Keratinocyte (primary cell): ENCODE measurements at regions not wholly inside any gene's neighbourhood (a gene's known extent, or its start where the extent isn't known, plus 50 kb on each side); places are given as distances from the start of the nearest gene placed in this dataset.
"Not testable (repeated sequence)": the region's sequence is repeated elsewhere in the genome, so short reads cannot be mapped to it uniquely, and the experiment has no call there.

Source experiments
- DNase-seq: peaks from one replicate; pipeline ENCODE4 v3.0.0-alpha.2; 2011; ENCODE audit warnings: low read depth, missing footprints, low spot score
- FAIRE-seq: peaks from 2 replicates; lab custom pipeline; 2011; peaks lifted over from hg19 to GRCh38; lab: Jason Lieb, UNC
- H2AFZ ChIP-seq: 2 replicates; pipeline ENCODE4 v1.6.0; 2012; ENCODE audit warnings: low read length, control low read depth, inconsistent platforms; ENCODE audit not compliant: control insufficient read depth
- H3K27ac ChIP-seq: 2 replicates; pipeline ENCODE4 v1.5.1; 2011; ENCODE audit warnings: low read length; ENCODE audit not compliant: control insufficient read depth, insufficient read depth
- H3K27me3 ChIP-seq: 3 replicates; pipeline ENCODE4 v1.6.0; 2011; ENCODE audit warnings: low read length; ENCODE audit not compliant: control insufficient read depth, insufficient read depth; ENCODE audit errors: extremely low read depth
- H3K36me3 ChIP-seq, 2 experiments: 2 replicates in 1 of 2; 3 replicates in 1 of 2; pipeline ENCODE4 v1.5.1; 2011; ENCODE audit warnings: low read length in 2 of 2, mild to moderate bottlenecking in 1 of 2; ENCODE audit not compliant: control insufficient read depth in 2 of 2, insufficient read depth in 2 of 2; ENCODE audit errors: extremely low read depth in 1 of 2
- H3K4me1 ChIP-seq: 3 replicates; pipeline ENCODE4 v1.5.1; 2011; ENCODE audit warnings: low read length; ENCODE audit not compliant: control insufficient read depth, insufficient read depth; ENCODE audit errors: extremely low read depth
- H3K4me2 ChIP-seq: 3 replicates; pipeline ENCODE4 v1.6.0; 2011; ENCODE audit warnings: low read depth, low read length; ENCODE audit not compliant: control insufficient read depth, insufficient read depth; ENCODE audit errors: extremely low read depth
- H3K4me3 ChIP-seq, 3 experiments: fragments of 200-600 bp in 1 of 3; sonication (generic) in 1 of 3; 2 replicates in 2 of 3; 3 replicates in 1 of 3; pipeline ENCODE4 v1.5.1; 2011 to 2016; ENCODE audit warnings: low read length in 3 of 3, mild to moderate bottlenecking in 3 of 3, control low read depth in 2 of 3, inconsistent platforms in 1 of 3, low read depth in 1 of 3, mixed read lengths in 1 of 3, mixed run types in 1 of 3, moderate library complexity in 1 of 3; ENCODE audit not compliant: control insufficient read depth in 2 of 3, insufficient read depth in 2 of 3; ENCODE audit errors: extremely low read depth in 1 of 3
- H3K79me2 ChIP-seq: 2 replicates; pipeline ENCODE4 v1.6.0; 2012; ENCODE audit warnings: low read length; ENCODE audit not compliant: control insufficient read depth, insufficient read depth
- H3K9ac ChIP-seq: 3 replicates; pipeline ENCODE4 v1.6.0; 2011; ENCODE audit warnings: low read length; ENCODE audit not compliant: control insufficient read depth, insufficient read depth; ENCODE audit errors: extremely low read depth
- H3K9me1 ChIP-seq: 3 replicates; pipeline ENCODE4 v1.6.0; 2011; ENCODE audit warnings: low read length; ENCODE audit not compliant: control insufficient read depth, insufficient read depth; ENCODE audit errors: extremely low read depth
- H3K9me3 ChIP-seq: 2 replicates; pipeline ENCODE4 v1.5.1; 2012; ENCODE audit warnings: low read depth, low read length; ENCODE audit not compliant: control insufficient read depth
- H4K20me1 ChIP-seq: 3 replicates; pipeline ENCODE4 v1.6.0; 2011; ENCODE audit warnings: low read length; ENCODE audit not compliant: control insufficient read depth, insufficient read depth; ENCODE audit errors: extremely low read depth
- CTCF ChIP-seq, 3 experiments: IDR thresholded peaks in 1 of 3; conservative IDR thresholded peaks in 1 of 3; optimal IDR thresholded peaks in 1 of 3; 2 replicates in 2 of 3; 3 replicates in 1 of 3; pipeline versions ENCODE3 to v1.5.1; 2011; ENCODE audit warnings: low read length in 3 of 3, mild to moderate bottlenecking in 3 of 3, moderate library complexity in 2 of 3, control low read depth in 1 of 3, inconsistent platforms in 1 of 3; ENCODE audit not compliant: insufficient read depth in 2 of 3; ENCODE audit errors: extremely low read depth in 1 of 3
- EZH2 ChIP-seq: IDR thresholded peaks from one replicate; pipeline ENCODE4 v1.6.1; 2012; ENCODE audit warnings: inconsistent platforms, mild to moderate bottlenecking, low read length, moderate library complexity
- dilution Hi-C: fragments of 300-500 bp; cut with MboI; formaldehyde crosslinking; loops from one replicate; pipeline ENCODE4 v1.7.0; 2020; ENCODE audit warnings: low sequenced_read_pairs; ENCODE audit not compliant: extremely low pct_ligation_motif_present

- Histone ChIP-seq H3K9me3 (no peaks in the 10 kb centered on the region), H3K27me3 (no peaks in the 10 kb centered on the region), H3K9me1 (no peaks in the 10 kb centered on the region), H2AFZ (no peak overlapping the region), H3K4me3 (no peak overlapping the region), H4K20me1 (no peaks in the 10 kb centered on the region), H3K36me3 (no peaks in the 10 kb centered on the region), H3K4me2 (no peak overlapping the region), H3K27ac (no peak overlapping the region), H3K4me1 (no peaks in the 10 kb centered on the region), H3K9ac (no peak overlapping the region), H3K79me2 (no peaks in the 10 kb centered on the region)
- no peak for FAIRE-seq
- dilution Hi-C loops, result no loop called here
- TF ChIP-seq CTCF (optimal IDR thresholded peaks at IDR 0.05 in 1 of 3, IDR thresholded peaks at IDR 0.05 in 1 of 3, conservative IDR thresholded peaks at IDR 0.05 in 1 of 3; ENCODE audit: extremely low read depth in 1 of 3, insufficient read depth in 2 of 3, low read length in 3 of 3) (no peak), EZH2 (no peak)
- DNase-seq, result no peak
These were observed 224.5 kb upstream of the DDI1 start for GRCh38 chr11:103811870-103812455.

- FAIRE-seq, result no peak
- H4K20me1 ChIP-seq, result no peaks in the 10 kb centered on the region
These were observed 223.8 kb upstream of the DDI1 start for GRCh38 chr11:103812680-103813079.

GRCh38 chr11:103820345-103820744 is 216.1 kb upstream of the DDI1 start:
- H3K9me3 ChIP-seq, H3K4me2 ChIP-seq, H3K79me2 ChIP-seq, H3K36me3 ChIP-seq, H2AFZ ChIP-seq, DNase-seq, H3K4me3 ChIP-seq, H3K4me1 ChIP-seq, H3K9ac ChIP-seq, H3K27ac ChIP-seq, dilution Hi-C loops, H3K9me1 ChIP-seq, FAIRE-seq, H4K20me1 ChIP-seq, H3K27me3 ChIP-seq: not testable (repeated sequence)

More at GRCh38 chr11:103812680-103813079, 223.8 kb upstream of the DDI1 start:
- Histone ChIP-seq H3K9me1 (no peaks in the 10 kb centered on the region), H2AFZ (no peak overlapping the region), H3K36me3 (no peaks in the 10 kb centered on the region), H3K4me2 (no peak overlapping the region), H3K79me2 (no peaks in the 10 kb centered on the region), H3K4me3 (no peak overlapping the region), H3K27me3 (no peaks in the 10 kb centered on the region), H3K9ac (no peak overlapping the region), H3K27ac (no peak overlapping the region), H3K9me3 (no peaks in the 10 kb centered on the region), H3K4me1 (no peaks in the 10 kb centered on the region)
- no peak for DNase-seq
- dilution Hi-C loops, result no loop called here
- TF ChIP-seq EZH2 (no peak), CTCF (optimal IDR thresholded peaks at IDR 0.05 in 1 of 3, IDR thresholded peaks at IDR 0.05 in 1 of 3, conservative IDR thresholded peaks at IDR 0.05 in 1 of 3; ENCODE audit: extremely low read depth in 1 of 3, insufficient read depth in 2 of 3, low read length in 3 of 3) (no peak)
